NCI-H2107 (cell line): ENCODE measurements at regions not wholly inside any gene's neighbourhood (a gene's known extent, or its start where the extent isn't known, plus 50 kb on each side); places are given as distances from the start of the nearest gene placed in this dataset.
"Not testable (repeated sequence)": the region's sequence is repeated elsewhere in the genome, so short reads cannot be mapped to it uniquely, and the experiment has no call there.

Experiments used
- DNase-seq: peaks from one replicate; lab custom pipeline; 2025; lab: John Stamatoyannopoulos, UW

- DNase-seq = no peak
Observed at GRCh38 chr5:112472614-112473013, 53.5 kb upstream of the EPB41L4A start.

GRCh38 chr5:112473989-112474388 is 54.9 kb upstream of the EPB41L4A start:
- DNase-seq = no peak

DNA sequence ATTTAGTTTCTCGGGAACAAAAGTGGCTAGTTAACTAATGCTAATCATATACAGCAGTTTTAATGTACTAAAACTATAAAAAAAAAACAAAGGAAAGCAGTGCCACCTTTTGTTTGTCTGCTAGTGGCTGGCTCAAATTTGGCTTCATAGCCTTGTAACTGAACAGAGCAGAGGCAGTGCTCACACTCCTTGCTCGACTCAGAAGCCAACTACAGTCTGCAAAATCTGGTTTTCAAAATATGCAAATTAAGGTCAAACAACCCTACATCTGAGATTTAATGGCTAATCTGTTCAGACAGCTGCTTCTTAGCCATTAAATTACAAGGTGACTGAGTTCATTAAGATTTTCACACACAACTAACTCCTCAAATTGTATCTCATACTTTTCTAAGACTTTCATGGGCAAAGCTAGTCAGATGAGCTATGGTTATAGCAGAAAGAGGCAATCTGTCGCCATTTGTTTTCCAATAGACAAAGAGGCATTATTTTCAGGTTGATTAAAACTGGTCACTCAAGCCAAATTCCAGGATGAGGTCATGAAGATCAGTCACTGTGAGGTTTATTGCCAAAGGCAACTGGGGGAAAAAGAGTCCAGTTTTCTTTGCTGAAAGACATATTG is 56.8 kb upstream of the EPB41L4A start:
- no peak for DNase-seq

DNA sequence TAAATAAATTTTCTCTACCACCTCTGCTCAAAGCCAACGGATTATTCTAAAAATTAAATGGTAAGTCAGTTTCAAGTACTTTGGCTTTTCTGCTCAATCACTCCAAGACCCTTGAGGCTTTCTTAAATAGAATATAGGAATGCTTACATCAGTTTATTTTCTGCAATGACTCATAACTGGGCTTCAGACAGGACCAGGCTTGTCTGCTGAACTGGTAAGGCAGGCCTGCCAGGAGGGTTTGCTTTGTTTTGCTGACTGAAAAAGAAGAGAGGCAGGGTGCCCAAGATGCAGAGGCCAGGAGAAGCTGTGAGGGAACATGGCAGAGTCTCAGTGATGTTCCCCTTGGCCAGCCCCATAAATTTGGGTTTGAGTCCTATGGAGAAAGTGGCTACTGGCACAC is 60.3 kb upstream of the EPB41L4A start:
- DNase-seq = no peak

DNA sequence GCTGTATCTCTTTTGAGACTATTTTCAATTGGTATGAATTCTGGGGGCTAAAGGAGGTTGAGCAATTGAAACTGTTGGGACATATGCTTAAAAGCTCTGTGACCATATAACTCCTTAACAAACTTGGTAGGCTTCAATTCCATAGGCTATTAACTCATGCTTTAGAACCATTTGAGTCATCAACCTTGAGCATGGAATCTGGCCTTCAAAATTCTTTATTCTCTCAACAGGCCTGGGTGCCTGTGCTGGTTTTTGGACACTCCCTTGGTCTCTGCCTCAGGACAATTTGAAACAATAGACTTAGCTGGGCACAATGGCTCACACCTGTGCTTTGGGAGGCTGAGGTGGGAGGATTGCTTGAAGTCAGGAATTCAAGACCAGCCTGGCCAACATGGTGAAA is 61.4 kb upstream of the EPB41L4A start:
- no peak for DNase-seq

DNA sequence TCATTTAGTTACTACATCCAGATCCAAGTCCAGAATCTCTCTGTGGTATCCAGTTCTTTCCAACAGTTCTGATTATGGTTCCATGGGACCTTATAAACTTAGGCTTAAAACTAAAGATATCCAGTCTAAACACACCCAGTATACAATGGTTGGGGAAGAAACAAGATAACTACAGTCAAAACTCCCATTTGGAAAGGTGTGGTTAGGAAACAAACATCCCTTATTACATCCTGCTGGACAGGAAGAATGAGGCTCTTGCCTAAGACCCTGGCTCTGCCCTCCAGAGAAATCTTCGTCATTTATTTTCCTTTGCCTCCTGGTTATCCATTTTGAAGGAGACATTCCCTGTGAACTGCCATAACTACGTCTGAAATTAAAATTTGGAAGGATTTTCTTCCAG is 64.6 kb upstream of the EPB41L4A start:
- DNase-seq = no peak

GRCh38 chr5:112485934-112486355 is 66.9 kb upstream of the EPB41L4A start:
- no peak for DNase-seq

- no peak for DNase-seq
Observed at GRCh38 chr5:112491257-112491656, 72.2 kb upstream of the EPB41L4A start.

GRCh38 chr5:112492291-112492690 is 73.2 kb upstream of the EPB41L4A start:
- DNase-seq = no peak

GRCh38 chr5:112503749-112504501 is 84.8 kb upstream of the EPB41L4A start:
- DNase-seq = not testable (repeated sequence)

- not testable (repeated sequence) for DNase-seq
Observed at GRCh38 chr5:112509097-112509496, 90.0 kb upstream of the EPB41L4A start.

GRCh38 chr5:112511920-112512319 is 92.8 kb upstream of the EPB41L4A start:
- no peak for DNase-seq

- DNase-seq = no peak
Observed at GRCh38 chr5:112512901-112513300, 93.8 kb upstream of the EPB41L4A start.

DNA sequence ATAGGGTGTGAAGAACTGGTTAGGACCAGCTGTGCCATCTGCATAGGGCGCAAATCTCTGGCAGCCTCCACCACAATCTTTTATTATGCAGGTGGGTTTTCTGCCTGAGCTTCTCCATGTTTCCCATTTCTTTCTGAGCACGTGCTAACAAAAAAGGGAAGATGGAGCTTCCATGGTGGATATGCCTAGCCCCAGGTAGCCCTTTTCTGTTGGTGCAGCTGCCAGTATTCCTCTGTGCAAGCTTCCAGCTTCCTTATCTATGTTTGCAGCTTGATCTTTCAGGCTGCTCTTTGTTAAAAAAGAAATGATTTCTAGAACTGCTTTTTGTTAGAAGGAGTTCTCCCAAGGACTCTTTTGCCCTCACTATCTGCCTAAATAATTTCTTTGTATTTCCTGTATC is 95.0 kb upstream of the EPB41L4A start:
- DNase-seq = no peak

DNA sequence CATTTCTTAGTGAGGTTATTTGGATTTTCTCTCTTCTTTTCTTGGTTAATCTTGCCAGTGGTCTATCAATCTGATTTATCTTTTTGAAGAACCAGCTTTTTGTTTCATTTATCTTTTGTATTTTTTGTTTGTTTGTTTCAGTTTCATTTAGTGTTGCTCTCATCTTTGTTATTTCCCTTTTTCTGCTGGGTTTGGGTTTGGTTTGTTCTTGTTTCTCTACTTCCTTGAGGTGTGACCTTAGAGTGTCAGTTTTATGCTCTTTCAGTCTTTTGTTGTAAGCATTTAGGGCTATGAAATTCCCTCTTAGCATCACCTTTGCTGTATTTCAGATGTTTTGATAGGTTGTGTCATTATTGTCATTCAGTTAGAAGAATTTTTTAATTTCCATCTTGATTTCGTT is 101.4 kb upstream of the EPB41L4A start:
- not testable (repeated sequence) for DNase-seq

- DNase-seq = not testable (repeated sequence)
Observed at GRCh38 chr5:112522891-112523673, 104.0 kb upstream of the EPB41L4A start.

- DNase-seq = not testable (repeated sequence)
Observed at GRCh38 chr5:112523674-112524263, 104.7 kb upstream of the EPB41L4A start.

- DNase-seq = no peak
Observed at GRCh38 chr5:112525217-112525616, 106.1 kb upstream of the EPB41L4A start.

GRCh38 chr5:112528928-112529327 is 109.9 kb upstream of the EPB41L4A start:
- DNase-seq = no peak

DNA sequence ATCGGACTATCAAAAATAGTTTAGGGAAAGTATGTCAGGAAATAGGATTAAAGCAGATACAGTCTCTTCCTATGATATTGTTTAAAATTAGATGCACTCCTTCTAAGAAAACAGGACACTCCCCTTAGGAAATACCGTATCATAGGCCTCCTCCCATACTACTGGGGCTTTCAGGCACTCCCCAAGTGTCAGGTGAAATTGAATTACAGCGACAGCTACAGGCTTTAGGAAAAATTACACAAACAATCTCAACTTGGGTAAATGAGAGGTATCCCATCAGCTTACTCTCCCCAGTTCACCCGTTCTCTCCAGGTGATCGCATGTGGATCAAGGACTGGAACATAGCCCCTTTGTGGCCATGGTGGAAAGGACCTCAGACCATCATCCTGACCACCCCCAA is 110.4 kb upstream of the EPB41L4A start:
- no peak for DNase-seq

- DNase-seq = no peak
Observed at GRCh38 chr5:112532654-112533360, 113.7 kb upstream of the EPB41L4A start.

- DNase-seq = no peak
Observed at GRCh38 chr5:112533362-112533761, 114.3 kb upstream of the EPB41L4A start.
